B cell (primary cell): ENCODE measurements at regions not wholly inside any gene's neighbourhood (a gene's known extent, or its start where the extent isn't known, plus 50 kb on each side); places are given as distances from the start of the nearest gene placed in this dataset.

Experiments
- ATAC-seq: fragments of 200-7000 bp; cut with Tn5 transposase; one replicate; pipeline ENCODE4 v1.10.0; 2021; ENCODE audit warnings: low read depth, mild to moderate bottlenecking, moderate number of reproducible peaks, moderate library complexity
- CTCF ChIA-PET: fragments of 350-600 bp; sonication (Branson Sonifier 250); formaldehyde crosslinking; loops from one replicate; lab custom pipeline; 2021; ENCODE audit warnings: antibody characterized with exemption, inconsistent platforms; lab: Charles Lee
- POLR2A ChIA-PET: fragments of 350-600 bp; sonication (Branson Sonifier 250); formaldehyde crosslinking; loops from one replicate; lab custom pipeline; 2021; ENCODE audit warnings: antibody characterized with exemption; lab: Charles Lee
- DNase-seq: peaks from one replicate; pipeline ENCODE4 v3.0.0; 2013
- H2AFZ ChIP-seq: 2 replicates; pipeline ENCODE4 v1.6.1; 2012; ENCODE audit warnings: mild to moderate bottlenecking, low read depth, low read length; ENCODE audit not compliant: insufficient read depth, poor library complexity, severe bottlenecking
- H3K27ac ChIP-seq, 2 donors: 1 replicate in 1 of 2; 2 replicates in 1 of 2; pipeline ENCODE4 v1.5.1; 2012 to 2013; ENCODE audit warnings: low read length in 2 of 2, mild to moderate bottlenecking in 2 of 2, moderate library complexity in 1 of 2
- H3K27me3 ChIP-seq, 4 experiments: fragments of 200-600 bp in 1 of 4; sonication (generic) in 1 of 4; replicated peaks in 1 of 4; 1 replicate in 2 of 4; 2 replicates in 2 of 4; pipeline versions ENCODE4 v1.6.1 to v1.7.0; 2013 to 2016; ENCODE audit warnings: low read length in 3 of 4, mild to moderate bottlenecking in 2 of 4, mixed read lengths in 1 of 4, moderate library complexity in 1 of 4; ENCODE audit not compliant: insufficient read depth in 4 of 4, control insufficient read depth in 3 of 4; ENCODE audit errors: control extremely low read depth in 1 of 4
- H3K36me3 ChIP-seq, 2 experiments: replicated peaks in 1 of 2; 1 replicate in 1 of 2; 2 replicates in 1 of 2; pipeline versions ENCODE4 v1.6.1 to v1.7.1; 2013; ENCODE audit warnings: low read length in 1 of 2; ENCODE audit not compliant: insufficient read depth in 2 of 2, control insufficient read depth in 1 of 2; ENCODE audit errors: control extremely low read depth in 1 of 2, extremely low read depth in 1 of 2
- H3K4me1 ChIP-seq, 2 donors: fragments of 200-600 bp in 1 of 2; sonication (generic) in 1 of 2; 1 replicate in 1 of 2; 2 replicates in 1 of 2; pipeline versions ENCODE4 v1.5.1 to v1.6.1; 2013 to 2017; ENCODE audit warnings: low read length in 2 of 2; ENCODE audit not compliant: control insufficient read depth in 2 of 2, insufficient read depth in 2 of 2
- H3K4me2 ChIP-seq: replicated peaks from 2 replicates; pipeline ENCODE3; 2012; ENCODE audit warnings: mild to moderate bottlenecking, low read depth, low read length; ENCODE audit not compliant: poor library complexity, severe bottlenecking
- H3K4me3 ChIP-seq, 5 experiments: fragments of 200-600 bp in 1 of 5; sonication (generic) in 1 of 5; 1 replicate in 3 of 5; 2 replicates in 2 of 5; pipeline versions ENCODE4 v1.5.1 to v1.7.0; 2011 to 2016; ENCODE audit warnings: low read length in 4 of 5, mild to moderate bottlenecking in 4 of 5, low read depth in 2 of 5, control low read depth in 1 of 5, moderate library complexity in 1 of 5; ENCODE audit not compliant: insufficient read depth in 1 of 5; ENCODE audit errors: control extremely low read depth in 1 of 5, extremely low read depth in 1 of 5
- H3K79me2 ChIP-seq: fragments of 200-600 bp; sonication (generic); one replicate; pipeline ENCODE4 v1.6.0; 2016; ENCODE audit warnings: low read length; ENCODE audit not compliant: control insufficient read depth, insufficient read depth
- H3K9ac ChIP-seq: fragments of 200-600 bp; sonication (generic); 2 replicates; pipeline ENCODE4 v1.6.1; 2017; ENCODE audit warnings: mild to moderate bottlenecking, low read length, moderate library complexity
- H3K9me3 ChIP-seq, 3 donors: one replicate each; pipeline versions ENCODE4 v1.6.1 to v1.7.1; 2013; ENCODE audit warnings: low read length in 2 of 3; ENCODE audit not compliant: control insufficient read depth in 2 of 3, insufficient read depth in 1 of 3; ENCODE audit errors: control extremely low read depth in 1 of 3
- H4K20me1 ChIP-seq: 2 replicates; pipeline ENCODE4 v1.6.0; 2012; ENCODE audit warnings: mild to moderate bottlenecking, low read length; ENCODE audit not compliant: insufficient read depth, control insufficient read depth, poor library complexity, severe bottlenecking
- H3K27ac Mint-ChIP-seq: one replicate; pipeline ENCODE4 v1.8.0; 2021; ENCODE audit warnings: mixed read lengths
- H3K27me3 Mint-ChIP-seq: one replicate; pipeline ENCODE4 v1.8.0; 2021; ENCODE audit warnings: mixed read lengths
- H3K4me1 Mint-ChIP-seq: one replicate; pipeline ENCODE4 v1.8.0; 2021; ENCODE audit warnings: mixed read lengths
- H3K4me3 Mint-ChIP-seq: one replicate; pipeline ENCODE4 v1.8.0; 2021; ENCODE audit warnings: mixed read lengths
- H3K9me3 Mint-ChIP-seq: one replicate; pipeline ENCODE4 v1.8.0; 2022; ENCODE audit warnings: mixed read lengths; ENCODE audit not compliant: insufficient read depth
- CTCF ChIP-seq: fragments of 200-600 bp; IDR thresholded peaks from one replicate; pipeline ENCODE4 v1.8.0; 2022; ENCODE audit warnings: antibody characterized with exemption, mild to moderate bottlenecking
- EZH2 ChIP-seq: IDR thresholded peaks from 2 replicates; pipeline ENCODE4 v1.6.1; 2012; ENCODE audit warnings: borderline replicate concordance, low read depth, mild to moderate bottlenecking, moderate library complexity, low read length; ENCODE audit not compliant: insufficient read depth, poor library complexity, severe bottlenecking
- WGBS: methylation state at CpG from one replicate; pipeline ENCODE4 v1.1.5; 2013; ENCODE audit warnings: missing lambda C conversion rate; ENCODE audit not compliant: insufficient coverage; 5-methylcytosine and 5-hydroxymethylcytosine counted together
- intact Hi-C: fragments of 100-400 bp; cut with micrococcal nuclease; formaldehyde crosslinking; loops from one replicate; pipeline ENCODE4 v1.10.0; 2022

- H3K4me2 ChIP-seq: no peak overlapping the region
- Mint-ChIP-seq H3K27me3 (no peaks in the 10 kb centered on the region), H3K4me3 (no peak overlapping the region), H3K9me3 (no peaks in the 10 kb centered on the region), H3K4me1 (no peaks in the 10 kb centered on the region), H3K27ac (no peak overlapping the region)
- H3K79me2 ChIP-seq: no peaks in the 10 kb centered on the region
- peaks cover 0 to 2% (median 0%) of the 10 kb centered on the region in 3 donors for H3K9me3 ChIP-seq
- 86% methylated on average over 2 of the region's 4 CpGs for WGBS
- ChIA-PET CTCF (no interaction called here), POLR2A (no interaction called here)
- no peaks in the 10 kb centered on the region for H3K36me3 ChIP-seq
- intact Hi-C loops: no loop called here
- TF ChIP-seq CTCF: no peak
- no peak for TF ChIP-seq EZH2
- H3K27me3 ChIP-seq: no peaks in the 10 kb centered on the region
- H2AFZ ChIP-seq: no peak overlapping the region
- H3K27ac ChIP-seq: no peak overlapping the region
- no peak overlapping the region for H3K9ac ChIP-seq
- no peak for ATAC-seq
- no peak for DNase-seq
- H3K4me3 ChIP-seq: no peak overlapping the region
- no peaks in the 10 kb centered on the region for H4K20me1 ChIP-seq
- H3K4me1 ChIP-seq: no peaks in the 10 kb centered on the region
Measured at GRCh38 chr7:68955656-68956055, 642.6 kb upstream of the AUTS2 start.

- no peaks in the 10 kb centered on the region for H4K20me1 ChIP-seq
- TF ChIP-seq CTCF: no peak
- no peak for TF ChIP-seq EZH2
- H3K27me3 ChIP-seq: no peaks in the 10 kb centered on the region
- H3K4me1 ChIP-seq: no peaks in the 10 kb centered on the region
- Mint-ChIP-seq H3K4me3 (no peak overlapping the region), H3K9me3 (no peaks in the 10 kb centered on the region), H3K27me3 (no peaks in the 10 kb centered on the region), H3K27ac (no peak overlapping the region), H3K4me1 (no peaks in the 10 kb centered on the region)
- no peaks in the 10 kb centered on the region for H3K79me2 ChIP-seq
- CTCF ChIA-PET: no interaction called here
- intact Hi-C loops: no loop called here
- no peak for ATAC-seq
- no CpG with 5 or more reads among the region's 2 CpGs for WGBS
- H3K36me3 ChIP-seq: no peaks in the 10 kb centered on the region
- DNase-seq: no peak
- H3K9ac ChIP-seq: no peak overlapping the region
- H3K4me2 ChIP-seq: no peak overlapping the region
- no peak overlapping the region for H3K27ac ChIP-seq
- H3K4me3 ChIP-seq: no peak overlapping the region
- no peak overlapping the region for H2AFZ ChIP-seq
- POLR2A ChIA-PET: no interaction called here
- H3K9me3 ChIP-seq: peaks cover 0 to 2% (median 0%) of the 10 kb centered on the region in 3 donors
Measured at GRCh38 chr7:68958571-68958970, 639.7 kb upstream of the AUTS2 start.
